ENCODE measurements at regions not wholly inside any gene's neighbourhood (a gene's known extent, or its start where the extent isn't known, plus 50 kb on each side); places are given as distances from the start of the nearest gene placed in this dataset.

DNA sequence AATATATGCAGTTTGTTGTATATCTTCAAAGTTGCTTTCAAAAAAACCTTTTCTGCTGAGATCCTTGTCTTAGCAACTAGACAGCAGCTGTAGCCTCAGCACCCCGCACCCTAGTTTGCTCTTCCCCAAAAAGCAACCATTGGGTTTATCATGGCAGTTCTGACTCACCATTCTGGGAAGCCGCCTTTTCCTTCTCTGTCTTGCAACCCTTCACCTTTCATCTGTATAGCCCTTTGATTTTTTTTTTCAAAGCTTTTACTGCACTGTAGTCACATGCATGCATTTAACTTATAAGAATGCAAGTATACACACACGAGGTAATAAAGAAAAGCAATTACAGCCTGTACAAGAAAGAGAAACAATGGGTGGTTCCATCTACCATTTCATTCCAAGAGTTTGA, 65.1 kb upstream of the THBS1 start:
- no peak for TF ChIP-seq ZNF565 (CRISPR knock-in tag; conservative IDR thresholded peaks at IDR 0.05; ENCODE audit: low read depth)
- TF ChIP-seq ZNF8 (CRISPR knock-in tag; IDR thresholded peaks at IDR 0.05): no peak
- TF ChIP-seq RARB (CRISPR knock-in tag; IDR thresholded peaks at IDR 0.05): no peak
- no peak for TF ChIP-seq TOX (CRISPR knock-in tag; IDR thresholded peaks at IDR 0.05; ENCODE audit: borderline replicate concordance)
- no peak for TF ChIP-seq POU6F1 (CRISPR knock-in tag; IDR thresholded peaks at IDR 0.05; ENCODE audit: borderline replicate concordance, low read depth)
- no peak for TF ChIP-seq SNAI2 (CRISPR knock-in tag; IDR thresholded peaks at IDR 0.05)
- no peak for TF ChIP-seq ZC3H10 (CRISPR knock-in tag; IDR thresholded peaks at IDR 0.05)
- no peak for TF ChIP-seq ZFP30 (CRISPR knock-in tag; IDR thresholded peaks at IDR 0.05)
- no peak for TF ChIP-seq TCF4 (CRISPR knock-in tag; IDR thresholded peaks at IDR 0.05; ENCODE audit: borderline replicate concordance)
